ENCODE measurements at regions not wholly inside any gene's neighbourhood (a gene's known extent, or its start where the extent isn't known, plus 50 kb on each side); places are given as distances from the start of the nearest gene placed in this dataset.

DNA sequence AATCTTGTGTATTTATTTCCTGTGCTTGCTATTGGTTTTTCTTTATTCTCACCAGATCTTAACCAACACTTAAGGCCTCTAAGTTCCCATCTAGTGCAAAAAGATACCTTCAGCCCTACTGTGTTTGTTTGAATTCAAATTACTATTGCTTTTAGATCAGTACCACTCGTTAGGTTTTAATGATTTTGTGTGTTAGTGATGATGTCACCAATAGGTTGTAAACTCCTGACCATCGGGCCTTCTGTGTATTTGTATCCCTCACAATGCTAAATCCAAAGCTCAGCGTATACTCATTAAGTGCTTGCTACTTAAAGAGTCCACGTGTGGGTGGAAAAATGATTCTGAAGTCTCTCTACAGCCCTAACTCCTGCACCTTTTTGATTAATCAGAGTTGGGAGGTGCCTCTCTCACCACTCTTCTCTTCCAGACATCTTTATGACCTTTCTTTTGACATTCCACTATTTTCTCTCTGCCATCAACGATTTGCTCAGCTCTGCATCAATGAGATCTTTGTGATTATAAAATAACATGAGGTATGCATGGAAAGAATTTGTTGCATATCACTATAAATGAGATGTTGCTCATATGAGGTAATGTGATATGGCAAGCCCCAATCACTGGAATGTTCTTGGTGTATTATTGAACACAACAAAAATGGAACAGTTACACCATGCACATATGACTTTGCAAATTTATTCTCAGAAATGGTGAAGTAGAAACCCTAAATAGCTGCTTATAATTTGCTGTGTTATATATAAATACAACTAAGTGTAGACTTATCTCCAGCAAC lies 55.1 kb upstream of the LAMA2 start:
- FAIRE-seq, result no peak

DNA sequence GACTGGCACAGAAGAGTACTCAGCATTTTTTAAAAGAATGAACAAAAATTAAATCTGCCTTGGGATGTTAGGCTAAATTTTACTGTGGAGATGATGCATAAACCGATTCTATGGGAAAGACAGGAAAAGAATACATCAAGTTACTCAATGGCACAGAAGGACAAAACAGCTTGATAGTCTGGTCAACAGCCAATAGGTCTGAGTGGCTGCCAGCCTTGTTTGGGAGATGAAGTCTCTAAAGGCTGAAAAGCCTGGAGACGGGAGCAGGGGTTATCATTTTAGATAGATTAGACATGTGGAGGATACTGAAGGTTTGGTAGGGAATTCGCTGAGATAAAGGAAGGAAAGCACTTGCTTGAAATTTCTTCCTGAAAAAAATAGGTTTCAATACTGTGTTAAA lies 56.3 kb upstream of the LAMA2 start:
- FAIRE-seq, result no peak

DNA sequence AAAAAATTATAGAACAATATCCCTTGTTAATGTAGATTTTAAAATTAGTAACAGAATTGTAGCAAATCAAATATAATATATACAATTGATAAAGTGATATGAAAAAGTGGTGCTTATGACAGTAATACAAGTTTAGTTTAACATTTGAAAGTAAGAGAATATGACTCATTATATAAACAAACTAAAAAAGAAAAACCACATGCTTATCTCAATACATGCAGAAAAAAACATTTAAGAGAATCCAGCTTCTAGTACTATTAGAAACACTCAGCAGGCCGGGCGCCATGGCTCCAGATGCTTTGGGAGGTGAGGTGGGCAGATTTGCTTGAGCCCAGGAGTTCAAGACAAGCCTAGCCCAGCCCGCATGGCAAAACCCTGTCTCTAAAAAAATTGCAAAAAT lies 60.7 kb upstream of the LAMA2 start:
- FAIRE-seq, result no peak

DNA sequence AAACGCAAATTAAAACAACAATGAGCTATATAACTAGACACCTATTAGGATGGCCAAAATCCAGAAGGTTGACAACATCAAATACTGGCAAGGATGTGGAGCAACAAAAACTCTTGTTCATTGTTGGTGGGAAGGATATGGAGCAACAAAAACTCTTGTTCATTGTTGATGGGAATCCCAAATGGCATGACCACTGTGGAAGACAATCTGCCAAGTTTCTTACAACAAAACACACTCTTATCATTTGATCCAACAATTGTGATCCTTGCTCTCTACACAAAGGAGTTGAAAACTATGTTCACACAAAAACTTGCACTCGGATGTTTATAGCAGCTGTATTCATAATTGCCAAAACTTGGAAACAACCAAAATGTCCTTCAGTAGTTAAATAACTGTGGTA lies 61.8 kb upstream of the LAMA2 start:
- no peak for FAIRE-seq

DNA sequence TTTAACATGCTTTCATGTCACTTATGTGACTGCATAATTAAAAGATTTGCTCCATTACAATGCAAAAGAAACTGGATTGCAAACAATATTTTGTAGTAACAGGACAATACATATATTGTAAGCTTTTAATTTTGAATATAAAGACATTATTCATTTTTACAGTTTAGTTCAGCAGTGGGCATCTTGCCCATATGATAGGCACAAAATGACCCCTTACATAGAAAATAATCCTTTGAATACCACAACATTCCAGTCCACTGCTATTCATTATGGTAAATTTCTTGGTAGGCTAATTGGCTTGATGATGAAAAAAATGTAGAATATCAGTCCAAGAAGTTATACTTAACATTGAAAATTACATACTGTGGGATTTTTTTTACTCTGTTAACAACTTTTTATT lies 74.1 kb upstream of the LAMA2 start:
- FAIRE-seq, result no peak

DNA sequence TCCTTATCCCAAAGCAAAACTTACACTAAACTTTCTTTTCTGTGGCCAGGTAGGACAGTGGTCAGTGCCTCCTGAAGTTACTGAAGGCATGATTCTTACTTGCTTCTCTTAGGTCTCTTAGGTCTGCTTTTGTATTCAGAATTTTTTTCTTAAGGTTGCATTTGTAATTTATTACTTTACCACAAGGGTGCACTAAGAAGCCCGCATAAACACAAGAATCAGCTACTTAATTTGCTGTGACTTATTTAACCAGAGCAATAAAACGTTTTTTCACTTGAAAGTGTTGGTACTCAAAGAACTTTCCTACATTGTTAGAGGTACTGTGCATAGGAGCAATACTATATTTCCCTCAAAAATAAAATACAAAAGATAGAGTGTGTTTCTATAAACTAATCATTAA lies 75.4 kb upstream of the LAMA2 start:
- FAIRE-seq, result peak; percentile 95

DNA sequence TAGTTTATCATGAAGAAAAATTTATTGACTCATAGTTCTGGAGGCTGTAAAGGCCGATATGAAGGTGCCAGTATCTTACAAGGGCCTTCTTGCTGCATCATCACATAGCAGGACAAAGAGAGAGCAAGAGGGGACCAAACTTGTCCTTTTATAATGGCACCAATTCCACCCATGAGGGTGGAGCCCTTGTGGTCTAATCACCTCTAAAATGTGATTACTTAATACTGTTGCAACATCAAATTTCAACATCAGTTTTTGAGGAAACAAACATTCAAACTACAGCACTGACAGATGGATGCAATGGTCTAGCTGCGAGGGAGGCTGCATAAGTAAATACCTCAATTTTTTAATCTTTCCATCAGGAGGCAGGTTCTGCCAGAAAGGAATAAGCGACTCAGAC lies 76.7 kb upstream of the LAMA2 start:
- no peak for FAIRE-seq

DNA sequence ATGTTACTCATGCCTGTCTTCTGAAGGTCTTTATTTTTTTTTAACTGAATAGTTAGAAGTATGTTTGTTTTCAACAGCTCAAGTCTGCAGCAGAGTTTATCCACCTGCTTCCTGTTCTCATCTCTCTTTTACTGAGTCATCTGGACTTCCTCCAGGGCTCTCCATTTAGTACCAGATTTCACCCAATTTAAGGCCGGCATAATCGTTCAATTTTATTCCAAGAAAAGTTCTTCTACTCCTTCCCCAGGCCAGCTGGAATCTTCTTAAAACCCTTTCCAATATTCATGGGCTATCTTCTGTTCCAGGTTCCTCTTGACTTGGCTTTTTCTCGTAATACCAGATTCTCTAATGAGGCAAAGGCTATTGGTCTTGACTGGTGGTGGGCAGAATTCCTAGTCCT lies 79.0 kb upstream of the LAMA2 start:
- no peak for FAIRE-seq

DNA sequence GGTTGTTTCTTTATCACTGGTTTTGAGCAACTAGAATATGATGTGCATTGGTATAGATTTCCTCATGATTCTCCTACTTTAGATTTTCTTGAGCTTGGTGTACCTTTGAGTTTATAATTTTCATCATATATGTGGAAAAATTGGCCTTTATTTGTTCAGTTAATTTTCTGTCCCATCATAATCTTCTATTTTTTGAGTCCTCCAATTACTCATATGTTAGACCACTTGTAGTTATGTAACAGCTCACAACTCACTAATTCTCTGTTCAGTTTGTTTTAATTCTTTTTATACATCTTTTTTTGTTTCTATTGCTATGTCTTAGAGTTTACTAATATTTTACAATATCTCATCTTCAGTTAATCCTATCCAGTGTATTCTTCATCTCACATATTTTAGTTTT lies 81.3 kb upstream of the LAMA2 start:
- FAIRE-seq, result no peak

DNA sequence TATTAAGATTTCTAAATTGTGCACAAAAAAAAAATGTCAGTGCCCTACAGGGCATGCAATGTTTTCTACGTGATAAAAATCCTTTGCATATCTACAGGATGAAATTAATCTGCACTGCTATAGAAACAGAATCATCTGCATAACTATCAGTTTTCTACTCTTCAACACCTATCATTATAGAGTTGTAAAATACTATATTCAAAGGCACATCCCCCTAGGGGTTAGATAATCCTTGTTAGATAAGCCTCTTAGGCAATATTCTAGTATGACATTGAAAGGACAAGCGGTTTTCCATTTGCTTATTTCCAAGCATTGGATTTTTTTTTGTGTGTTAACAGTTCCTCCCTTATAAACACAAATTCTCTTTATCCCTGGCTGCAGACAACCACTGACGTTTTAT lies 98.7 kb upstream of the LAMA2 start:
- no peak for FAIRE-seq

DNA sequence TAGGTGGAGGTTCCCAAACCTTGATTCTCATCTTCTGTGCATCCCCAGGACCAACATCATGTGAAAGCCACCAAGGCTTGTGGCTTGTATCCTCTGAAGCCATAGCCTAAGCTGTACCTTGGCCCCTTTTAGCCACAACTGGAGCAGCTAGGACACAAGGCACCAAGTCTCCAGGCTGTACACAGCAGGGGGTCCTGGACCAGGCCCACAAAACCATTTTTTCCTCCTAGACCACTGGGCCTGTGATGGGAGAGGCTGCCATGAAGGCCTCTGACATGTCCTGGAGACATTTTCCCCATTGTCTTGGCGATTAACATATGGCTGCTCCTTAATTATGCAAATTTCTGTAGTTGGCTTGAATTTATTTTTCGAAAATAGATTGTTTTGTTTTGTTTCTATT lies 114.8 kb upstream of the LAMA2 start:
- no peak for FAIRE-seq

DNA sequence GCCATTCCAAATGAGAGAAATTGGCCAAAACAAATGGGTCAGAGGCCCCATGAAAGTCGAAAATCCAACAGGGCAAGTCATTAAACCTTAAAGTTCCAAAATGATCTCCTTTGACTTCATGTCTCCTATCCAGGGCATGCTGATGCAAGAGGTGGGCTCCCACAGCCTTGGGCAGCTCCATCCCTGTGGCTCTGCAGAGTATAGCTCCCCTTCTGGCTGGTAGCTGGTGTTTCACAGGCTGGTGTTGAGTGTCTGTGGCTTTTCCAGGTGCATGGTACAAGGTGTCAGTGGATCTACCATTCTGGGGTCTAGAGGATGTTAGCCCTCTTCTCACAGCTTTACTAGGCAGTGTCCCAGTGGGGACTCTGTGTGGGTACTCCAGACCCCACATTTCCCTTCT lies 115.2 kb upstream of the LAMA2 start:
- FAIRE-seq, result no peak

DNA sequence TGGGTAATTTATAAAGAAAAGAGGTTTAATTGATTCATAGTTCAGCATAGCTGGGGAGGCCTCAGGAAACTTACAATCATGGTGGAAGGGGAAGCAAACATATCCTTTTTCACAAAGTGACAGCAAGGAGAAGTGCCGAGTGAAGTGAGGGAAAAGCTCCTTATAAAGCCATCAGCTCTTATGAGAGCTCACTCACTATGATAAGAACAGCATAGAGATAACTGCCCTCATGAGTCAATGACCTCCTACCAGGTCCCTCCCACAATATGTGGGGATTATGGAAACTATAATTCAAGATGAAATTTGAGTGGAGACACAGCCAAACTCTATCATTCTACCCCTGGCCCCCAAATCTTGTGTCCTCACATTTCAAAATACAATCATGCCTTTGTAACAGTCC lies 115.8 kb upstream of the LAMA2 start:
- FAIRE-seq, result no peak

DNA sequence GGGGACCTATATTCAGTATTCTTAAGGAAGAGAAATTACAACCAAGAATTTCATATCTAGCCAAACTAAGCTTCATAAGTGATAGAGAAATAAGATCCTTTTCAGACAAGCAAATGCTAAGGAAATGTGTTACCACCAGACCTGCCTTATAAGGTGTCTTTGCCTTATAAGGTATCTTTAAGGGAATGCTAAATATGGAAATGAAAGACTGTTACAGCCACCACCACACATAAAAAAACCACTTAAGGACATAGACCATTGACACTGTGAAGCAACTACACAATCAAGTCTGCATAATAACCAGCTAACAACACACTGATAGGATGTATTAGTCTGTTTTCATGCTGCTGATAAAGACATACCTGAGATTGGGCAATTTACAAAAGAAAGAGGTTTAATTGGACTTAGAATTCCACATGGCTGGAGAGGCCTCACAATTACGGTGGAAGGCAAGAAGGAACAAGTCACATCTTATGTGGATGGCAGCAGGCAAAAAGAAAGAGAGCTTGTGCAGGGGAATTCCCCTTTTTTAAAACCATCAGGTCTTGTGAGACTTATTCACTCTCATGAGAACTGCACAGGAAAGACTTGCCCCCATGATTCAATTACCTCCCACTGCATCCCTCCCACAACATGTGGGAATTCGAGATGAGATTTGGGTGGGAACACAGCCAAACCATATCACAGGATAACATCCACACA lies 119.2 kb upstream of the LAMA2 start:
- no peak for FAIRE-seq

DNA sequence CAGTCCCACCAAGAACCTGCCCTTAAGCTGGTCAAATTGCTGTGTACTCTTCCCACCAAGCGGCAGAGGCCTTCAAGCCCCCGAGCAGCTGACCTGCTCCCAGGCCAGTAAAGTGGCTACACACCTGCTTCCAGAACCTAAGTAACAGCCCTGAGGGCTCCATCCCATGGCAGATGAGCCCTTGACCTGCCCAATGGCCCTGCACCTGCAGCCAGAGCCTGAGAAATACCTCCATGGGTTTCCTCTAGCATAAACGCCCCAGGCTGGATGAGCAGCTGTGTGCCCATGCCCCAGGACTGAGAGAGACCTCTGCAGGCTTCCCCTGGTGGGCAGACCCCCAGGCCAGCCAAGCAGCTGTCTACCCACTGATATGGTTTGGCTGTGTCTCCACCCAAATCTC lies 123.0 kb upstream of the LAMA2 start:
- FAIRE-seq, result no peak

DNA sequence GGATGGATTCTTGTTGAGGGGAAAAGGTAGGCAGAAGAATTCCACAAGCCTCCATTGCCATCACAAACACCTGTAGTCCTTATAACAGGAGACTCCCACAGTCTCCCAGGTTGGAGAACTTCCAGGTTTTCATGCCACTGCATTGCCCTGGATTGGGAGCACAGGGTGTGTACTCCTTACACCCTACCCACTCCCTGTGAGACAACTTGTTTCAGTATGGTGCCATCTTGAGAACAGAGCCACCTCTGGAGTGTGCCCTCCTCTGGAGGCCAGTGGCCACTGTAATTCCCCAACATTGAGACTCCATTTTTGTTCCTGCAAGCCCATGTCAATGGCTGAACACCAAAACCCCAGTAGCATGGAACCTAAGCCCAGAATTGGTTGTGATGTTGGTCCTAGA lies 123.5 kb upstream of the LAMA2 start:
- no peak for FAIRE-seq

DNA sequence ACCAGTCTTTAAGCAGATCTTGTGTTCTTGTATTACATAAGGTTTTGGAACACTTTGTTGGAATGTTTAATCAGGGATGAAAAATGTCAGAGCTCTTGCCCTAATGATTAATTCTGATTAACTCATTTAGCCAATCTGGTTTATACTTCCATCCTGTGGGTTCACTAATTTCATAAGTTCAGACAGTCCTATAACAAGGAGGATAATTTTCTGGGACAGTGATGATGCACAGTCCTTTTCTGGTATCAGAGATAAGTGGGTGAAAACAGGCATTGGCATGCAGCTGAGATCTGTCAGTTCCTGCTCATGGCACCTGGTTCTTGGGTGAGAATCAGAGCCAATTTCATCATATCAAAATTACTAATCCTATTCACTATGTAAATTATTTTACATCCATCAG lies 125.0 kb upstream of the LAMA2 start:
- no peak for FAIRE-seq

DNA sequence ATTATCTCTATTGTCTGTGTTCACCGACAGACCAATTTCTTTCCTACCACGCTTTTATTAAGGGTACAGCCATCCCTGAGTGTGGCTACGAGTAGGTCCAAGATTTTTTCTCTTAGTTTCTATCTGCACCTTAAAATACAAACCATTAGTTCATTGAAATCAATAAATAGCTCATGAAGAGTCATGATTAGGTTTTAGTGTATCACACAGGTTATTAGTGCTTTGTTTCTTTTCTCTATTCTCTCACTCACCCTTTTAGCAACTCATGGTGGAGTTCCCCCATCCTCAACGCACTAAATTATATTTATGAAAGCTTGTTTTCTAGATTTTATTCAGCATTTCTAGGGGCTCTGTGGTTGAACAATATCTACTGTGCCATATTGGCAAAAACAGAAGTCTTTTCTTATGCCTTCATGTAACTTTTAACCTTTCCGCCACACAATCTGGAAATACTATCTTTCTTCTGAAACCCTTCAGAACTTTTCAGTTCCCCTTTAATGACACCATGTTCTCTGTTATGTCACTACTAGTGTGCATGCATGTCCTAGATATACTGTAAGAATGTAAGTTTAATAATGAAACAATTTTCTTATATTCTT lies 128.2 kb upstream of the LAMA2 start:
- no peak for FAIRE-seq

DNA sequence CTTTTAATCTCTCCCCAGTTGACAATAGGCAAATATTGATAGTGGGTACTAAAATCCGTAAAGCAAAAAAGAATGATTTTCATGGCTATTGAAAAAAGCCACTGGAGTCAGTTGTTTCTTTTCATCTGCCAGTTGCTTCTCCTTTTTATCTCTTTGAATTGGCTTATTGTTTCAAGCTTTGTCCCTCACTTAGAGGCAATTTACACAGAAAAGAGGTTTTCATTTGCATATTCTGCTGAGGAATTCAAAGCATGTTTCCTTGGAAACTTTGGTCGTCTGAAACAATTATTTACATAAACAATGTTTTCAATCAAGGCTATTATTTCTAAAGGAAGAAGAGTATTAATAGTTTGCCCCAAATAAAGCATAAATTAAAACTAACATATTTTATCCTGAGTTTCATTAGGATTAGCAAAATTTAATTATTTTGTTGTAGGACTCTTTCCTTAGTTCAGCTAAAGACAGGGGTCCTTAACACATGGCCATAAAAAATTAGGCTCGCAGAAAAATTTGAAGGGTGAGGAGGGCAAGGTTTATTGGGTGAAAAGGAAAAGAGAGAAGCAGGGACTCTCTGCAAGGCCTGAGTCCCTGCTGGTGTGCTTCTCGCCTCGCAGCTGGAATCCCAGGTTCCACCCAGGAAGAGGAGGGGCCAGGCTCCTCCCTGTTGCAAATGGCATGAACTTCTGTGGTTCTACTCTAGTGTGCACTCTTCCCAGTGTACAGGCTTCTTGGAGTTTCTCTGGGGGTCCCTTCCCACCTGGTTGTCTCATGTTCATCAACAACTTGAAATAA lies 138.8 kb upstream of the LAMA2 start:
- no peak for FAIRE-seq

DNA sequence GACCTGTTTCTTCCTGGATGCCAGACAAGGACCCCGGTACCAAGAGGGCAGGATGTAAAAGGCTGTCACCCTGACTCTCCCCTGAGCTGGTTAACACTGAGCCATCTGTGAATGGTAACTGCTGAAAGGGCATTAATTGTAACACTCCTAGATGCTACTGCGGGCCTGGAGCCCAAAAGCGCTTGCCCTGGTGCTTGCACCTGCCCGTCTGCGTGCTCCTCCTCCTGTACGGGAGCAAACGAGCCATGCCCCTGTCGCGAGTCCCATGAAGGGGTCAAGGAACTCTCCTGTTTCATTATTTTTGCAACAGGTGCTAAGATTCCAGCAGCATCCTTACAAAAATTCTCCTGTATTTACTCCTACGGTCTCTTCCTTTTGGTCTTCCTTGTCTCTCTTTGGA lies 140.0 kb upstream of the LAMA2 start:
- no peak for FAIRE-seq

DNA sequence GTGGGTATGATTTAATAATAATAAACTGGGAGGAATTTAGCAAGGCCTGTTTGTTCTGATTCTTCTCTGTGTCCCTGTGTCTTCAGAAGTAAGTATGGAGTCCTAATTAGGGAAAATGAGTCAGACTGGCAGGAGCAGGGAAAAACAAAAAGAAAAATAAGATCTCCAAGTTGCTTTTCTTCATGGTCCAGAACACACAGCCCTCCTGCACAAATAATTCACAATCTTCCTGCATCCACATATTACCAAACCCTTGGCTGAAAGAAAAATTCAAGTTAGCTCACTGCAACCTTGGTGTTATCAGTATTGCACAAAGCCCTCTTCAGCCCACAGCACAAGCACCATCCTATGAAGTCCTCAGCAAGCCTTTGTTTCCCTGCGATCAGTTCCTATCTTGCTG lies 142.0 kb upstream of the LAMA2 start:
- FAIRE-seq, result no peak

DNA sequence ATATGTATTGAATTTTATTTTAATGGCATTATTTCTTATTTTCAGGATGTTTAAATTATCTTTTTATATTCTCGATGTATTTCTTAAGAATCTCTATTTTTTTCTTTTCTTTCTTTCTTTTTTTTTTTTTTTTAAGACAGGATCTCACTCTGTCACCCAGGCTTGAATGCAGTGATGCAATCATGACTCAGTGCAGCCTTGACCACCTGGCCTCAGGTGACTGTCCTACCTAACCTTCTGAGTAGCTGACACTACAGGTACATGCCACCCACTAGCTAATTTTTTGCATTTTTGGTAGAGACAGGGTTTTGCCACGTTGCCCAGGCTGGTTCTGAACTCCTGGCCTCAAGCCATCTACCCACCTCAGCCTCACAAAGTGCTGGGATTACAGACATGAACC lies 143.8 kb upstream of the LAMA2 start:
- no peak for FAIRE-seq

DNA sequence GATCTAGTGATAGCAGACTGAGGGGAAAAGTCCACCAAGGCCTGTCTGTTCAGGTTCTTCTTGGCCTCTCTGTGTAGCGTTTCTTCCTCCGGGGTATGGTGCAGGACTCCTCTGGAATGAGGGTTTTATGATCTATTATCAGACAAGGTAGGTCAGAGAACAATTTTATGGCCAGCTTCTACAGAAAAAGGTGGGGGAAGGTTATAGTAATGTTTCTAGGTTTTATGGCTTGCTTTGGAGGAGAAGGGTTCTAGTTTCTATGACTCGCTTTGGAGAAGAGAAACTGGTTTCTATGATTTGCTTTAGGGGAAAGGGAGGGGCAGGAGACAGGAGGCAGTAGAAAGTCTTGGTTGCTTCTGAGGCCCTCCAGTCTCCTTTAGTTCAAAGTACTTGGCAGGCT lies 144.8 kb upstream of the LAMA2 start:
- FAIRE-seq, result no peak

DNA sequence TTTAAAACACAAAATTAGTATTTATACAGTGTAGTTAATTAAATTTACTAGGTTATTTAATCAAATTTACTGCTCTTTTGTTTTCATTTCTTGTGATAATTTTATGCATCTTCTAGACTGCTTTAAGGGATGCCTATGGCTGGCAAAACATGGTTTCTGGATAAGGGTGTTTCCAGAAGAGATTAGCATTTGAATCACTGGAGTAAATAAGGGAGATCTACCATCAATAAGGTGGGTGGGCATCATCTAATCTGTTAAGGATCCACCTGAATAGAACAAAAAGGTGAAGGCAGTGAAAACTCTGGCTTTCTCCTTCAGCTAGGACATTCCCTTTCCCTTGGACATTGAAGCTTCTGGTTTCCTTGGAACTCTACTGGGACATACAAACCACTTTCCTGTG lies 146.2 kb upstream of the LAMA2 start:
- no peak for FAIRE-seq

All from A204.1 (cell line).